ENCODE measurements at regions not wholly inside any gene's neighbourhood (a gene's known extent, or its start where the extent isn't known, plus 50 kb on each side); places are given as distances from the start of the nearest gene placed in this dataset.

- TF ChIP-seq CTCF (IDR thresholded peaks at IDR 0.05) (no peak), POLR2A (IDR thresholded peaks at IDR 0.05) (no peak), POLR2AphosphoS5 (IDR thresholded peaks at IDR 0.05; ENCODE audit: insufficient read depth in 1 of 2, low read depth in 1 of 2) (no peak)
Observed at GRCh38 chr13:76609643-76610042, 276.6 kb downstream of the KCTD12 start.
